ENCODE measurements at regions not wholly inside any gene's neighbourhood (a gene's known extent, or its start where the extent isn't known, plus 50 kb on each side); places are given as distances from the start of the nearest gene placed in this dataset.

DNA sequence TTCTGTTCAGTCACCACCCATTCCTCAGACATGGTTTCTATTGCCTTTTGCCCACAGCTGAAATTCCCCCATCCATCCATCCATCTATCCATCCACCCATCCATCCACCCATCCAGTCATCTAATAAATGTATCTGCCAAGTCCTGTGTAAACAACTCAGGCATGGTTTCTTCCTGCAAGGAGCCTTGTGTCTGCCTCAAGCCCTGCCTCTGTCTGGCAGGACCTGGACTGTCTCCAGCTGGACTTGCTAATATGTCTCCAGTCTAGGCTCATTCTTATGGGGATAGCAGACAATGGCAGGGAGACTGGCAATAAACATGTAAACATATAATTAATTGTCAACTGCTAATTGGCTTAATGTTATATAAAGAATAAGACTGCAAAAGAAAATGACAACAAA is 64.7 kb upstream of the AMPD3 start (continued):
- TF ChIP-seq, protein P1, sequence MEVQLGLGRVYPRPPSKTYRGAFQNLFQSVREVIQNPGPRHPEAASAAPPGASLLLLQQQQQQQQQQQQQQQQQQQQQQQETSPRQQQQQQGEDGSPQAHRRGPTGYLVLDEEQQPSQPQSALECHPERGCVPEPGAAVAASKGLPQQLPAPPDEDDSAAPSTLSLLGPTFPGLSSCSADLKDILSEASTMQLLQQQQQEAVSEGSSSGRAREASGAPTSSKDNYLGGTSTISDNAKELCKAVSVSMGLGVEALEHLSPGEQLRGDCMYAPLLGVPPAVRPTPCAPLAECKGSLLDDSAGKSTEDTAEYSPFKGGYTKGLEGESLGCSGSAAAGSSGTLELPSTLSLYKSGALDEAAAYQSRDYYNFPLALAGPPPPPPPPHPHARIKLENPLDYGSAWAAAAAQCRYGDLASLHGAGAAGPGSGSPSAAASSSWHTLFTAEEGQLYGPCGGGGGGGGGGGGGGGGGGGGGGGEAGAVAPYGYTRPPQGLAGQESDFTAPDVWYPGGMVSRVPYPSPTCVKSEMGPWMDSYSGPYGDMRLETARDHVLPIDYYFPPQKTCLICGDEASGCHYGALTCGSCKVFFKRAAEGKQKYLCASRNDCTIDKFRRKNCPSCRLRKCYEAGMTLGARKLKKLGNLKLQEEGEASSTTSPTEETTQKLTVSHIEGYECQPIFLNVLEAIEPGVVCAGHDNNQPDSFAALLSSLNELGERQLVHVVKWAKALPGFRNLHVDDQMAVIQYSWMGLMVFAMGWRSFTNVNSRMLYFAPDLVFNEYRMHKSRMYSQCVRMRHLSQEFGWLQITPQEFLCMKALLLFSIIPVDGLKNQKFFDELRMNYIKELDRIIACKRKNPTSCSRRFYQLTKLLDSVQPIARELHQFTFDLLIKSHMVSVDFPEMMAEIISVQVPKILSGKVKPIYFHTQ (CRISPR knock-in tag; IDR thresholded peaks at IDR 0.05) = no peak

DNA sequence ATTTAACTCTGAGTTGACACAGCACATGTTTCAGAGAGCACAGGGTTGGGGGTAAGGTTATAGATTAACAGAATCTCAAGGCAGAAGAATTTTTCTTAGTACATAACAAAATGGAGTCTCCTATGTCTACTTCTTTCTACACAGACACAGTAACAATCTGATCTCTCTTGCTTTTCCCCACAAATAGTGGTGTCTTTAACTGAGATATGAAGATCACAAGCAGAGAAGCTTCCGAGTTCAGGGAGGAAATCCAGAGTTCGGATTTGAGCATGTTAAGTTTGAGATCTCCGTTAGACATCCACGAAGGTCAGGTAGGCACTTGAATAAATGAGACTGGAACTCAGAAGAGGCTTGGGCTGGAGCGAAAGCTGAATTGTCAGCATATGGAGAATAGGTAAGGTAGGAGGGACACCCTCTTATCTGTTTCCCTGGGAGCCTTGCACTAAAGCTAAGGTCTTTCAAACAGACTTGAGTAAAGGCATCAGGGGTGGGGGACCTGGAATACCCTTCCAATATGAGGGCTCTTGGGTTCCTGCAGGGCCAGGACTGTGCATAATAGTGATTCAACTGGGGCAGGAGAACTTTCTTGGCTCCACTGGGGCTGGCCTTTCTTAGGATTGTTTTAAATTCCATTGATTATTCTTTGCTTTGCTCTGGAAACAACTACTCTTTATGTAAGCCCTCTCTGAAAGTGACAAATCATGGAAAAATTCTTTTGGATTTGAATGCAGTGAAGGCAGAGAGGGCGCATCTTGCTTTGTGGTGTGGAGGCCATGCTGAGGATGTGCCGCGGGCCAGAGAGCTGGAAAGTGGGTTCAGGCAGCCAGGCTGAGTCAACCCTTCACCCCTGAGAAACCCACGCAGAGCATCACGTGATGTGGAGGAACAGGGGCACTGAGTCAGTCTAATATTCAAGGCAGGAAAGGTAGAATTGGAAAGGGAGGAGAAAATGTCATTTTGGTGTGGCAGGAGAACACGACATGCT is 62.7 kb upstream of the AMPD3 start:
- ATAC-seq = no peak
- CTCF ChIA-PET = no interaction called here
- no peak for DNase-seq (ENCODE audit: low spot score)
- Mint-ChIP-seq H3K9me3 (peaks cover 19% of the 10 kb centered on the region), H3K4me3 (no peak overlapping the region), H3K36me3 (peaks cover 7% of the 10 kb centered on the region), H3K4me1 (peaks cover 14% of the 10 kb centered on the region), H3K27me3 (ENCODE audit: low read depth) (no peaks in the 10 kb centered on the region), H3K27ac (no peak overlapping the region; the same call in 1 of the 2 replicates)
- POLR2A ChIA-PET = no interaction called here
- TF ChIP-seq JUN (CRISPR knock-in tag; IDR thresholded peaks at IDR 0.05) (no peak), SMAD3 (CRISPR knock-in tag; IDR thresholded peaks at IDR 0.05; ENCODE audit: borderline replicate concordance) (no peak), TEAD1 (CRISPR knock-in tag; IDR thresholded peaks at IDR 0.05) (no peak), EMX1 (CRISPR knock-in tag; IDR thresholded peaks at IDR 0.05) (no peak), ZNF121 (CRISPR knock-in tag; IDR thresholded peaks at IDR 0.05) (no peak), JAZF1 (CRISPR knock-in tag; IDR thresholded peaks at IDR 0.05) (no peak), ETV6 (CRISPR knock-in tag; IDR thresholded peaks at IDR 0.05) (no peak), TCF7 (CRISPR knock-in tag; IDR thresholded peaks at IDR 0.05; ENCODE audit: low read depth) (no peak), KAT7 (CRISPR knock-in tag; IDR thresholded peaks at IDR 0.05; ENCODE audit: borderline replicate concordance) (no peak), MYBL2 (CRISPR knock-in tag; IDR thresholded peaks at IDR 0.05) (no peak)
- TF ChIP-seq, protein P2, sequence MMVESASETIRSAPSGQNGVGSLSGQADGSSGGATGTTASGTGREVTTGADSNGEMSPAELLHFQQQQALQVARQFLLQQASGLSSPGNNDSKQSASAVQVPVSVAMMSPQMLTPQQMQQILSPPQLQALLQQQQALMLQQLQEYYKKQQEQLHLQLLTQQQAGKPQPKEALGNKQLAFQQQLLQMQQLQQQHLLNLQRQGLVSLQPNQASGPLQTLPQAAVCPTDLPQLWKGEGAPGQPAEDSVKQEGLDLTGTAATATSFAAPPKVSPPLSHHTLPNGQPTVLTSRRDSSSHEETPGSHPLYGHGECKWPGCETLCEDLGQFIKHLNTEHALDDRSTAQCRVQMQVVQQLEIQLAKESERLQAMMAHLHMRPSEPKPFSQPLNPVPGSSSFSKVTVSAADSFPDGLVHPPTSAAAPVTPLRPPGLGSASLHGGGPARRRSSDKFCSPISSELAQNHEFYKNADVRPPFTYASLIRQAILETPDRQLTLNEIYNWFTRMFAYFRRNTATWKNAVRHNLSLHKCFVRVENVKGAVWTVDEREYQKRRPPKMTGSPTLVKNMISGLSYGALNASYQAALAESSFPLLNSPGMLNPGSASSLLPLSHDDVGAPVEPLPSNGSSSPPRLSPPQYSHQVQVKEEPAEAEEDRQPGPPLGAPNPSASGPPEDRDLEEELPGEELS (CRISPR knock-in tag; IDR thresholded peaks at IDR 0.05) = no peak
- TF ChIP-seq, protein P3, sequence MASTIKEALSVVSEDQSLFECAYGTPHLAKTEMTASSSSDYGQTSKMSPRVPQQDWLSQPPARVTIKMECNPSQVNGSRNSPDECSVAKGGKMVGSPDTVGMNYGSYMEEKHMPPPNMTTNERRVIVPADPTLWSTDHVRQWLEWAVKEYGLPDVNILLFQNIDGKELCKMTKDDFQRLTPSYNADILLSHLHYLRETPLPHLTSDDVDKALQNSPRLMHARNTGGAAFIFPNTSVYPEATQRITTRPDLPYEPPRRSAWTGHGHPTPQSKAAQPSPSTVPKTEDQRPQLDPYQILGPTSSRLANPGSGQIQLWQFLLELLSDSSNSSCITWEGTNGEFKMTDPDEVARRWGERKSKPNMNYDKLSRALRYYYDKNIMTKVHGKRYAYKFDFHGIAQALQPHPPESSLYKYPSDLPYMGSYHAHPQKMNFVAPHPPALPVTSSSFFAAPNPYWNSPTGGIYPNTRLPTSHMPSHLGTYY (CRISPR knock-in tag; IDR thresholded peaks at IDR 0.05) = no peak
- TF ChIP-seq, protein P4, sequence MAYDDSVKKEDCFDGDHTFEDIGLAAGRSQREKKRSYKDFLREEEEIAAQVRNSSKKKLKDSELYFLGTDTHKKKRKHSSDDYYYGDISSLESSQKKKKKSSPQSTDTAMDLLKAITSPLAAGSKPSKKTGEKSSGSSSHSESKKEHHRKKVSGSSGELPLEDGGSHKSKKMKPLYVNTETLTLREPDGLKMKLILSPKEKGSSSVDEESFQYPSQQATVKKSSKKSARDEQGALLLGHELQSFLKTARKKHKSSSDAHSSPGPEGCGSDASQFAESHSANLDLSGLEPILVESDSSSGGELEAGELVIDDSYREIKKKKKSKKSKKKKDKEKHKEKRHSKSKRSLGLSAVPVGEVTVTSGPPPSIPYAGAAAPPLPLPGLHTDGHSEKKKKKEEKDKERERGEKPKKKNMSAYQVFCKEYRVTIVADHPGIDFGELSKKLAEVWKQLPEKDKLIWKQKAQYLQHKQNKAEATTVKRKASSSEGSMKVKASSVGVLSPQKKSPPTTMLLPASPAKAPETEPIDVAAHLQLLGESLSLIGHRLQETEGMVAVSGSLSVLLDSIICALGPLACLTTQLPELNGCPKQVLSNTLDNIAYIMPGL (CRISPR knock-in tag; IDR thresholded peaks at IDR 0.05) = no peak
- TF ChIP-seq, protein P5, sequence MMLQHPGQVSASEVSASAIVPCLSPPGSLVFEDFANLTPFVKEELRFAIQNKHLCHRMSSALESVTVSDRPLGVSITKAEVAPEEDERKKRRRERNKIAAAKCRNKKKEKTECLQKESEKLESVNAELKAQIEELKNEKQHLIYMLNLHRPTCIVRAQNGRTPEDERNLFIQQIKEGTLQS (CRISPR knock-in tag; conservative IDR thresholded peaks at IDR 0.05) = no peak
- TF ChIP-seq, protein P6, sequence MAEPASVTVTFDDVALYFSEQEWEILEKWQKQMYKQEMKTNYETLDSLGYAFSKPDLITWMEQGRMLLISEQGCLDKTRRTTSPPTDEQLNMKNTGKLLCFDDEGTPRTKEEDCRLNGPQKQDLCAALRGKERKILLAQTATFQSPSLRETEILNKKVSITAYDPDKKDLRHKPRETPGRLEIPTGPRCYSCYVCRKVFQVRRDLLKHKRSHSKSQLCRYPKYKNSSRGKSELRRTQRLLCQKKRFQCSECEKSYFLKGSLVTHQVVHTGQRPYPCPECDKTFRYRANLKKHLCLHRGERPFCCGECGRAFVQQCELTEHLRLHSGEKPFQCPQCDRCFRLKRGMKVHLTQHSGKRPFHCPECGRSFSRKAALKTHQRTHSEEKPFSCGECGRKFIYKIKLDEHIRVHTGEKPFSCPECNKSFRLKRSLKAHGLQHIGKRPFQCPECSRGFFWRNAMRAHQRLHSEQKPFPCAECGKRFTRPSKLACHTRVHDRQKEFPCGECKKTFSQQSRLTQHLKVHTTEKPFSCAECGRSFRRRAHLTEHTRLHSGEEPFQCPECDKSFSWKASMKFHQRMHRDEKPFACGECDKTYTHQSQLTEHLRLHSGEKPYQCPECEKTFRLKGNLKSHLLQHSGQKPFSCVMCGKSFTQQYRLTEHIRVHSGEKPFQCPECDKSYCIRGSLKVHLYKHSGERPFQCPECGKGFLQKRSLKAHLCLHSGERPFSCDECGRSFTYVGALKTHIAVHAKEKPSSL (CRISPR knock-in tag; conservative IDR thresholded peaks at IDR 0.05) = no peak
- TF ChIP-seq, protein P7, sequence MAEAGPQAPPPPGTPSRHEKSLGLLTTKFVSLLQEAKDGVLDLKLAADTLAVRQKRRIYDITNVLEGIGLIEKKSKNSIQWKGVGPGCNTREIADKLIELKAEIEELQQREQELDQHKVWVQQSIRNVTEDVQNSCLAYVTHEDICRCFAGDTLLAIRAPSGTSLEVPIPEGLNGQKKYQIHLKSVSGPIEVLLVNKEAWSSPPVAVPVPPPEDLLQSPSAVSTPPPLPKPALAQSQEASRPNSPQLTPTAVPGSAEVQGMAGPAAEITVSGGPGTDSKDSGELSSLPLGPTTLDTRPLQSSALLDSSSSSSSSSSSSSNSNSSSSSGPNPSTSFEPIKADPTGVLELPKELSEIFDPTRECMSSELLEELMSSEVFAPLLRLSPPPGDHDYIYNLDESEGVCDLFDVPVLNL (CRISPR knock-in tag; IDR thresholded peaks at IDR 0.05; ENCODE audit: borderline replicate concordance, low read depth) = no peak
- TF ChIP-seq, protein P8, sequence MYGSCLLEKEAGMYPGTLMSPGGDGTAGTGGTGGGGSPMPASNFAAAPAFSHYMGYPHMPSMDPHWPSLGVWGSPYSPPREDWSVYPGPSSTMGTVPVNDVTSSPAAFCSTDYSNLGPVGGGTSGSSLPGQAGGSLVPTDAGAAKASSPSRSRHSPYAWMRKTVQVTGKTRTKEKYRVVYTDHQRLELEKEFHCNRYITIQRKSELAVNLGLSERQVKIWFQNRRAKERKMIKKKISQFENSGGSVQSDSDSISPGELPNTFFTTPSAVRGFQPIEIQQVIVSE (CRISPR knock-in tag; IDR thresholded peaks at IDR 0.05; ENCODE audit: borderline replicate concordance) = no peak
- TF ChIP-seq, protein P9, sequence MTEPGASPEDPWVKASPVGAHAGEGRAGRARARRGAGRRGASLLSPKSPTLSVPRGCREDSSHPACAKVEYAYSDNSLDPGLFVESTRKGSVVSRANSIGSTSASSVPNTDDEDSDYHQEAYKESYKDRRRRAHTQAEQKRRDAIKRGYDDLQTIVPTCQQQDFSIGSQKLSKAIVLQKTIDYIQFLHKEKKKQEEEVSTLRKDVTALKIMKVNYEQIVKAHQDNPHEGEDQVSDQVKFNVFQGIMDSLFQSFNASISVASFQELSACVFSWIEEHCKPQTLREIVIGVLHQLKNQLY (CRISPR knock-in tag; IDR thresholded peaks at IDR 0.05) = no peak
